ENCODE measurements at regions not wholly inside any gene's neighbourhood (a gene's known extent, or its start where the extent isn't known, plus 50 kb on each side); places are given as distances from the start of the nearest gene placed in this dataset.
A peak's percentile ranks its signal among the peaks of the same experiment; 100 is the strongest.

- no peak for DNase-seq (ENCODE audit: low spot score)
- ATAC-seq (ENCODE audit: low FRiP score), result no peak
Observed at GRCh38 chr21:35705888-35706287, 354.4 kb downstream of the SETD4 start.

GRCh38 chr21:35705237-35705887, 355.0 kb downstream of the SETD4 start:
- ATAC-seq (ENCODE audit: low FRiP score), result no peak
- no peak for DNase-seq (ENCODE audit: low spot score)
- TF ChIP-seq CTCF (IDR thresholded peaks at IDR 0.05), result no peak

More at GRCh38 chr21:35705888-35706287, 354.4 kb downstream of the SETD4 start:
- TF ChIP-seq CTCF (IDR thresholded peaks at IDR 0.05), result no peak

GRCh38 chr21:35703704-35704103, 356.6 kb downstream of the SETD4 start:
- TF ChIP-seq CTCF (IDR thresholded peaks at IDR 0.05), result no peak
- ATAC-seq (ENCODE audit: low FRiP score), result no peak
- DNase-seq (ENCODE audit: low spot score), result no peak

- ATAC-seq (ENCODE audit: low FRiP score), result no peak
- no peak for TF ChIP-seq CTCF (IDR thresholded peaks at IDR 0.05)
- DNase-seq (ENCODE audit: low spot score), result no peak
Observed at GRCh38 chr21:35699361-35699760, 361.0 kb downstream of the SETD4 start.

- TF ChIP-seq CTCF (IDR thresholded peaks at IDR 0.05), result no peak
- DNase-seq (ENCODE audit: low spot score) (peak; percentile 29), ATAC-seq (ENCODE audit: low FRiP score) (no peak)
Observed at GRCh38 chr21:35697321-35697808, 363.0 kb downstream of the SETD4 start.

- no peak for ATAC-seq (ENCODE audit: low FRiP score)
- TF ChIP-seq CTCF (IDR thresholded peaks at IDR 0.05), result no peak
- no peak for DNase-seq (ENCODE audit: low spot score)
Observed at GRCh38 chr21:35696644-35697043, 363.7 kb downstream of the SETD4 start.

GRCh38 chr21:35692311-35692710, 368.0 kb downstream of the SETD4 start:
- no peak for DNase-seq (ENCODE audit: low spot score)
- no peak for TF ChIP-seq CTCF (IDR thresholded peaks at IDR 0.05)

More at GRCh38 chr21:35692311-35692710, 368.0 kb downstream of the SETD4 start:
- ATAC-seq (ENCODE audit: low FRiP score), result no peak
